H1 (cell line): ENCODE measurements at regions not wholly inside any gene's neighbourhood (a gene's known extent, or its start where the extent isn't known, plus 50 kb on each side); places are given as distances from the start of the nearest gene placed in this dataset.

Source experiments
- CTCF ChIA-PET: fragments of 300-600 bp; sonication (Branson Sonifier 250); formaldehyde crosslinking; loops from one replicate; lab custom pipeline; 2021; ENCODE audit not compliant: partially characterized antibody; lab: Charles Lee
- POLR2A ChIA-PET: fragments of 300-600 bp; sonication (Branson Sonifier 250); formaldehyde crosslinking; loops from one replicate; lab custom pipeline; 2021; ENCODE audit warnings: inconsistent platforms; ENCODE audit not compliant: partially characterized antibody; lab: Charles Lee
- DNase-seq, 2 experiments: peaks; one replicate each; pipeline versions ENCODE4 v3.0.0 to v3.0.0-alpha.2; 2010 to 2022; ENCODE audit warnings: low spot score in 2 of 2, low read depth in 1 of 2, mixed read lengths in 1 of 2
- FAIRE-seq: peaks from 2 replicates; lab custom pipeline; 2011; peaks lifted over from hg19 to GRCh38; lab: Jason Lieb, UNC
- H2AFZ ChIP-seq: 2 replicates; pipeline ENCODE4 v1.8.1; 2012; ENCODE audit warnings: low read length, inconsistent platforms
- H2AK5ac ChIP-seq: 2 replicates; pipeline ENCODE4 v1.6.1; 2013; ENCODE audit warnings: low read depth, low read length
- H2BK120ac ChIP-seq: replicated peaks from 2 replicates; pipeline ENCODE3; 2013; ENCODE audit warnings: low read depth, low read length, inconsistent platforms
- H2BK12ac ChIP-seq: 2 replicates; pipeline ENCODE4 v1.6.1; 2013; ENCODE audit warnings: low read depth, low read length
- H2BK15ac ChIP-seq: 2 replicates; pipeline ENCODE4 v1.6.1; 2013; ENCODE audit warnings: low read length
- H2BK20ac ChIP-seq: 2 replicates; pipeline ENCODE4 v1.6.1; 2013; ENCODE audit warnings: low read length
- H2BK5ac ChIP-seq: 2 replicates; pipeline ENCODE4 v1.6.1; 2013; ENCODE audit warnings: low read depth, low read length
- H3K14ac ChIP-seq: 2 replicates; pipeline ENCODE4 v1.6.1; 2013; ENCODE audit warnings: inconsistent platforms; ENCODE audit not compliant: insufficient read length
- H3K18ac ChIP-seq: 2 replicates; pipeline ENCODE4 v1.6.1; 2013; ENCODE audit warnings: low read length; ENCODE audit errors: extremely low read depth
- H3K23ac ChIP-seq: 2 replicates; pipeline ENCODE4 v1.6.1; 2013; ENCODE audit warnings: inconsistent platforms; ENCODE audit not compliant: insufficient read length
- H3K23me2 ChIP-seq: 2 replicates; pipeline ENCODE4 v1.6.1; 2013; ENCODE audit warnings: low read depth, low read length
- H3K27ac ChIP-seq: 2 replicates; pipeline ENCODE4 v1.6.1; 2011; ENCODE audit warnings: low read depth, low read length, inconsistent platforms
- H3K27me3 ChIP-seq, 4 experiments: replicated peaks in 1 of 4; 1 replicate in 1 of 4; 2 replicates in 3 of 4; pipeline versions ENCODE4 v1.6.1 to v1.8.1; 2011 to 2013; ENCODE audit warnings: low read length in 3 of 4, mild to moderate bottlenecking in 3 of 4, inconsistent platforms in 2 of 4, mixed read lengths in 2 of 4, moderate library complexity in 1 of 4; ENCODE audit not compliant: control insufficient read depth in 3 of 4, insufficient read depth in 3 of 4; ENCODE audit errors: extremely low read depth in 1 of 4
- H3K36me3 ChIP-seq, 4 experiments: 2 replicates each; pipeline versions ENCODE4 v1.6.1 to v1.8.1; 2011 to 2013; ENCODE audit warnings: mild to moderate bottlenecking in 4 of 4, low read length in 3 of 4, moderate library complexity in 2 of 4, control low read depth in 1 of 4, inconsistent platforms in 1 of 4; ENCODE audit not compliant: insufficient read depth in 4 of 4, control insufficient read depth in 2 of 4
- H3K4ac ChIP-seq: replicated peaks from 2 replicates; pipeline ENCODE3; 2013; ENCODE audit warnings: low read length, low read depth, mixed read lengths, inconsistent platforms; ENCODE audit not compliant: insufficient read length
- H3K4me1 ChIP-seq, 4 experiments: replicated peaks in 1 of 4; 1 replicate in 1 of 4; 2 replicates in 3 of 4; pipeline versions ENCODE4 v1.6.1 to v1.8.1; 2011 to 2013; ENCODE audit warnings: low read length in 3 of 4, inconsistent platforms in 2 of 4, mixed read lengths in 1 of 4; ENCODE audit not compliant: insufficient read depth in 4 of 4, control insufficient read depth in 3 of 4
- H3K4me2 ChIP-seq, 2 experiments: 2 replicates each; pipeline versions ENCODE4 v1.6.1 to v1.8.1; 2011 to 2013; ENCODE audit warnings: low read depth in 2 of 2, low read length in 2 of 2, control low read depth in 1 of 2, inconsistent platforms in 1 of 2, mild to moderate bottlenecking in 1 of 2; ENCODE audit not compliant: insufficient read depth in 1 of 2
- H3K4me3 ChIP-seq, 4 experiments: fragments of 200-600, 300-600 bp in 1 of 4; sonication (generic), shearing (Covaris generic), sonication (Bioruptor Twin) in 1 of 4; 2 replicates each; pipeline versions ENCODE4 v1.5.1 to v1.8.1; 2011 to 2016; ENCODE audit warnings: low read length in 4 of 4, low read depth in 3 of 4, control low read depth in 2 of 4, inconsistent platforms in 2 of 4, mild to moderate bottlenecking in 2 of 4, mixed read lengths in 1 of 4, moderate library complexity in 1 of 4; ENCODE audit not compliant: insufficient read depth in 2 of 4; ENCODE audit errors: extremely low read depth in 1 of 4
- H3K56ac ChIP-seq: replicated peaks from 2 replicates; pipeline ENCODE3; 2013; ENCODE audit warnings: low read depth, mild to moderate bottlenecking, mixed read lengths, low read length, inconsistent platforms; ENCODE audit not compliant: insufficient read length
- H3K79me1 ChIP-seq: 2 replicates; pipeline ENCODE4 v1.6.1; 2013; ENCODE audit warnings: low read depth, low read length, control low read depth
- H3K79me2 ChIP-seq, 2 experiments: 2 replicates each; pipeline versions ENCODE4 v1.6.1 to v1.8.1; 2012 to 2013; ENCODE audit warnings: low read length in 2 of 2, mild to moderate bottlenecking in 2 of 2, inconsistent platforms in 1 of 2; ENCODE audit not compliant: insufficient read depth in 2 of 2, control insufficient read depth in 1 of 2
- H3K9ac ChIP-seq, 4 experiments: replicated peaks in 1 of 4; 1 replicate in 1 of 4; 2 replicates in 3 of 4; pipeline versions ENCODE4 v1.6.1 to v1.8.1; 2011 to 2013; ENCODE audit warnings: low read depth in 3 of 4, low read length in 3 of 4, control low read depth in 2 of 4, mild to moderate bottlenecking in 2 of 4, moderate library complexity in 2 of 4, inconsistent platforms in 1 of 4; ENCODE audit errors: extremely low read depth in 1 of 4
- H3K9me3 ChIP-seq, 2 experiments: 2 replicates each; pipeline versions ENCODE4 v1.6.1 to v1.8.1; 2012 to 2013; ENCODE audit warnings: mild to moderate bottlenecking in 2 of 2, moderate library complexity in 2 of 2, control low read depth in 1 of 2, inconsistent platforms in 1 of 2, low read depth in 1 of 2, low read length in 1 of 2, mixed read lengths in 1 of 2; ENCODE audit not compliant: insufficient read depth in 2 of 2
- H4K20me1 ChIP-seq, 2 experiments: replicated peaks in 1 of 2; 2 replicates each; pipeline versions ENCODE3 to v1.8.1; 2011 to 2013; ENCODE audit warnings: inconsistent platforms in 2 of 2, low read length in 2 of 2, mild to moderate bottlenecking in 1 of 2; ENCODE audit not compliant: insufficient read depth in 2 of 2, control insufficient read depth in 1 of 2
- H4K5ac ChIP-seq: 2 replicates; pipeline ENCODE4 v1.6.1; 2013; ENCODE audit warnings: low read length, low read depth, mixed read lengths, inconsistent platforms; ENCODE audit not compliant: insufficient read length
- H4K8ac ChIP-seq: 2 replicates; pipeline ENCODE4 v1.8.0; 2013; ENCODE audit warnings: mild to moderate bottlenecking, moderate library complexity, low read length, inconsistent platforms; ENCODE audit not compliant: insufficient read depth; ENCODE audit errors: extremely low read depth
- H4K91ac ChIP-seq: replicated peaks from 2 replicates; pipeline ENCODE3; 2013; ENCODE audit warnings: low read length, mixed read lengths, inconsistent platforms; ENCODE audit not compliant: insufficient read length
- FOSL1 ChIP-seq: IDR thresholded peaks from 2 replicates; pipeline ENCODE4 v1.6.1; 2011; ENCODE audit warnings: mild to moderate bottlenecking, low read depth, low read length, moderate library complexity; ENCODE audit not compliant: insufficient read depth
- WGBS, 2 experiments: shearing (Covaris generic) in 1 of 2; methylation state at CpG; one replicate each; pipeline versions ENCODE4 v1.1.6 to v1.1.7; 2013 to 2015; ENCODE audit warnings: low lambda C conversion rate in 2 of 2, mixed read lengths in 2 of 2, inconsistent platforms in 1 of 2, low coverage in 1 of 2, missing lambda C conversion rate in 1 of 2; ENCODE audit not compliant: insufficient replicate concordance in 2 of 2, insufficient coverage in 1 of 2, insufficient read length in 1 of 2; ENCODE audit errors: extremely low coverage in 1 of 2, missing lambda C conversion rate in 1 of 2; 5-methylcytosine and 5-hydroxymethylcytosine counted together

DNA sequence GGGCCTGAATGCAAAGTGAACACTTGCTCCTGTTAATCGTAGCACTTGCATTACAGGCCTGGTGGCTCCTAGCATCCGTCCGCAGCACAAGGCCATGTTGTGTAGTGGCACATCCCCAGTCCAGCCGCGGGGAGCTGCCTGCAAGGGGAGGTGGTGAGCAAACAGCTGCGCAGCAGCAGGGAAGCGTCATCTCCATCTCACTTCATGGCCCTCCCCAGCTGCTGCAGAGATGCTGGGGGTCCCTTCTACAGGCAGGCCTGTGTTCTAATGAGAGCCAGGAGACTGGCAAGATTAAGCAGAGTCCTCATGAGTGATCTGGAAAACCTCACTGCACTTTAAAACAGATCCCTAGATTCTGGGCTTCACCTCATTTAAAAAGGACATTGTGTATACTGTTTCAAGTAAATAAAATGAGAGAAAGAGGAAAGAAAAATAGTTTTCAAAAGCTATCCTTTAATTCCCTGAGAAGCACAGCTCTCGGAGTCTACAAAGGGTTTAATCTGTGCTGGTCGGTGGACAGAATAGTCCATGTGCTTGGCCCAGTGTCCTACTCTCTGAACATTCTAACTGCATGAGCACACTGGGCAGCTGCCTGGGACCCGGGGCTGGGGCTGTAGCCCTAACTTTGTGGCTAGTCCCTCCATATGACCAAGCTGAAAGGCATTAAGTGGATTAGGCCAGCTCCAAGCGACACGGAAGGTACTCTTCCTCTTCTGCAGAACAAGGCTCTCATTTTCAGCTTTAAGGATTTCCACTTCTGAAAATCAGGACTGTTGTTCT lies 125.8 kb downstream of the LY86 start:
- no peak for DNase-seq
- peak overlapping the region; percentile 8; the same call in 1 of the 2 replicates for H2BK20ac ChIP-seq
- H3K79me1 ChIP-seq: no peaks in the 10 kb centered on the region
- peak overlapping the region; percentile 43; the same call in 1 of the 2 replicates for H2BK12ac ChIP-seq
- no peak overlapping the region for H3K4me3 ChIP-seq
- 86% methylated on average over 12 of the region's 12 CpGs; no CpG with 5 or more reads in 1 of the 2 experiments for WGBS, 2 experiments
- H2AFZ ChIP-seq: no peak overlapping the region
- H3K4me1 ChIP-seq: peaks cover 3 to 20% (median 8%) of the 10 kb centered on the region in 4 experiments; a peak in 6 of 7 replicates
- no peaks in the 10 kb centered on the region for H3K23me2 ChIP-seq
- no peak overlapping the region for H4K8ac ChIP-seq
- no peak overlapping the region for H2BK120ac ChIP-seq
- H4K20me1 ChIP-seq: no peaks in the 10 kb centered on the region
- ChIA-PET POLR2A (interaction anchor here (2.3 kb wide), 1 partner anchor 12 kb away, joined by 4 read pairs; no protein-coding TSS in a partner anchor), CTCF (interaction anchor here (0.6 to 3.8 kb wide), 11 partner anchors 9 to 1657 kb away, joined by 3 to 23 read pairs (median 4); no protein-coding TSS in a partner anchor)
- no peak overlapping the region for H2BK15ac ChIP-seq
- no peak overlapping the region for H3K4me2 ChIP-seq
- H3K9me3 ChIP-seq: no peaks in the 10 kb centered on the region
- no peak overlapping the region for H3K27ac ChIP-seq
- FAIRE-seq: no peak
- H3K56ac ChIP-seq: no peak overlapping the region
- H3K9ac ChIP-seq: no peak overlapping the region
- no peak overlapping the region for H2AK5ac ChIP-seq
- peak overlapping the region; percentile 26; the same call in 1 of the 2 replicates for H2BK5ac ChIP-seq
- no peaks in the 10 kb centered on the region for H3K36me3 ChIP-seq
- no peaks in the 10 kb centered on the region for H3K79me2 ChIP-seq
- no peak overlapping the region for H3K18ac ChIP-seq
- H3K27me3 ChIP-seq: no peaks in the 10 kb centered on the region
- peak overlapping the region; percentile 30 for H4K91ac ChIP-seq
- H3K4ac ChIP-seq: no peak overlapping the region
- no peak overlapping the region for H3K23ac ChIP-seq
- no peak overlapping the region for H4K5ac ChIP-seq
- no peak overlapping the region for H3K14ac ChIP-seq
- no peak for TF ChIP-seq FOSL1
